ENCODE measurements at regions not wholly inside any gene's neighbourhood (a gene's known extent, or its start where the extent isn't known, plus 50 kb on each side); places are given as distances from the start of the nearest gene placed in this dataset.

DNA sequence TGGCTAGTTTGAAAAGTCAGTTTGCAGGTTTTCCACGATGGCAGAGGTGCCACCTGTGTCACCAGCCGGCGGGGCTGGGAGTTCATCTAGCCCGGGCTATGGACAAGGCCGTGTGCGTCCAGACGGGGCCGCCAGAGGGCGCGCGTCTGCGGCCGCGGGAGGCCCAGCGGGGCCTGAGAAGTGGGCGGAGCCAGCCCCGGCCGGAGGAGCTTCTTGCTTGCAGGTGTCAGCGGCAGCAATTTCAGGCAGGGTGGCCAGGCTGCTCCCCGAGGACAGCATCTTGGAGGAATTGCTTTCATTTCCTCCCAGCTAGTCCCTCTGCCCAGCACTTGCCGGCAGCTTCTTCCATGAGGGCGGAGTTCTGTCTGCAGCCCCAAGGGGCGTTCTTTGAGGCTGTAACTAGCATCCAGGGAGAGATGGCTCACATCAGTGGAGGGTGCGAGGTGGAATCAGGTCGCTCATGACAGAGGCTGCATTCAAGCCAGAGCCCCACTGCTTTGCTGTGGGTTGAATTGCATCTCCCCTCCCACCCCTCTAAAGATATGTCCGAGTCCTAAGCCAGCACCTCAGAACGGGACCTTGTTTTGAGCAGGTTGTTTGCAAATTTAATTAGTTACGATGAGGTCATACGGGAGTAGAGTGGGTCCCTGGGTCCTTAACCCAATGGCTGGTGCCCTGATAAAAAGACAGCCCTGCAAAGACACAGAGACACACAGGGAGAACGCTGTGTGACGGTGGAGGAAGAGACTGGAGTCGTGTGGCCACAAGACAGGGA is 85.9 kb upstream of the MKI67 start:
- no peaks in the 10 kb centered on the region for H3K36me3 Mint-ChIP-seq (ENCODE audit: insufficient read depth)
- peak; percentile 80 to 85 for ATAC-seq
- peaks cover 11% of the 10 kb centered on the region for H3K4me1 Mint-ChIP-seq (ENCODE audit: low read depth)
- DNase-seq, result peak; percentile 75
- peak overlapping the region; percentile 79 for H3K4me3 Mint-ChIP-seq
- H3K27me3 Mint-ChIP-seq (ENCODE audit: low read depth), result no peaks in the 10 kb centered on the region
- no peaks in the 10 kb centered on the region for H3K9me3 Mint-ChIP-seq

- DNase-seq (no peak), ATAC-seq (no peak)
- Mint-ChIP-seq H3K4me3 (no peak overlapping the region), H3K9me3 (no peaks in the 10 kb centered on the region), H3K4me1 (ENCODE audit: low read depth) (peaks cover 11% of the 10 kb centered on the region), H3K27me3 (ENCODE audit: low read depth) (no peaks in the 10 kb centered on the region), H3K36me3 (ENCODE audit: insufficient read depth) (no peaks in the 10 kb centered on the region)
Measured at GRCh38 chr10:128213156-128213555, 86.9 kb upstream of the MKI67 start.

DNA sequence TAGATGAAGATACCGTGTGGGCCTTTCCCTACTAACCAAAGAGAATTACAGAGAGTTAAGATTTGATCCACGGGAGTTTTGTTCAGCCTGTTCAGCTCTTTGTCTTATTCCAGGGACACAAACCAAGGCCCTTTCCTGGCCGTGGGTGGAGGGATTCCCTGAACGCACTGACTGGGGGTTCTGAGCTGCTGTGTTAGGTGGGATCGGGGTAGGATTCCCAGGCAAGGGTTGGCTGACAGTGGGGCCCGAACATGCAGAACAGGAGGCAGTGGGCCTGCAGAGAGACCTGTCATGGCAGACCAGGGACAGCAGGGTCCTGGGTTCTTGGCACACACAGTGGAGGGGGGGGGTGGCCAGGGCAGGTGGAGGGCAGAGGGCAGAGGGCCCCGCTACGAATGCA is 89.5 kb upstream of the MKI67 start:
- Mint-ChIP-seq H3K27me3 (ENCODE audit: low read depth) (no peaks in the 10 kb centered on the region), H3K4me3 (no peak overlapping the region), H3K36me3 (ENCODE audit: insufficient read depth) (no peaks in the 10 kb centered on the region), H3K4me1 (ENCODE audit: low read depth) (peaks cover 4% of the 10 kb centered on the region), H3K9me3 (no peaks in the 10 kb centered on the region)
- ATAC-seq (no peak), DNase-seq (no peak)

GRCh38 chr10:128217136-128217535 is 90.9 kb upstream of the MKI67 start:
- no peaks in the 10 kb centered on the region for H3K36me3 Mint-ChIP-seq (ENCODE audit: insufficient read depth)
- ATAC-seq (no peak), DNase-seq (no peak)
- H3K4me1 Mint-ChIP-seq (ENCODE audit: low read depth), result peaks cover 11% of the 10 kb centered on the region
- no peak overlapping the region for H3K4me3 Mint-ChIP-seq
- H3K9me3 Mint-ChIP-seq, result no peaks in the 10 kb centered on the region
- peaks cover 3% of the 10 kb centered on the region for H3K27me3 Mint-ChIP-seq (ENCODE audit: low read depth)

DNA sequence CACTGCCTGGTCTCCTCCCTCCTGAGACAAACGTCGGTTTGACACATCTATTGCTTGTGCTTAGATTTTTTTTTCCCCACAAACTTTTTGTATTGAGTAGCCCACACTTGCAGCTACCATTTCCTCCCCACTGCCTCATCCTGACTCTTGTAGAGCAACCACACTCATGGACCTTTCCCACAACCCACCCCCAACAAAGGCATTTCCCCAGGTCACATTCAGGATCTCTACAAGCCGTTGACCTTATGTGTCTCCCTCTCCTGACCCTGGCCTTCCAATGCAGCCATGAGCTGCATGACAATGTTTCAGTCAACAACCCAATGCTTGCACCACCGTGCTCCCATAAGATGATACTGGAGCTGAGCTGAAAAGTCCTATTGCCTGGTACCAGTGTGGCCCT is 91.9 kb upstream of the MKI67 start:
- DNase-seq (no peak), ATAC-seq (no peak)
- no peak overlapping the region for H3K4me3 Mint-ChIP-seq
- H3K27me3 Mint-ChIP-seq (ENCODE audit: low read depth), result peaks cover 7% of the 10 kb centered on the region
- no peaks in the 10 kb centered on the region for H3K9me3 Mint-ChIP-seq
- no peaks in the 10 kb centered on the region for H3K36me3 Mint-ChIP-seq (ENCODE audit: insufficient read depth)
- peaks cover 11% of the 10 kb centered on the region for H3K4me1 Mint-ChIP-seq (ENCODE audit: low read depth)

GRCh38 chr10:128219295-128219694 is 93.1 kb upstream of the MKI67 start:
- peaks cover 11% of the 10 kb centered on the region for H3K4me1 Mint-ChIP-seq (ENCODE audit: low read depth)
- no peak overlapping the region for H3K4me3 Mint-ChIP-seq

DNA sequence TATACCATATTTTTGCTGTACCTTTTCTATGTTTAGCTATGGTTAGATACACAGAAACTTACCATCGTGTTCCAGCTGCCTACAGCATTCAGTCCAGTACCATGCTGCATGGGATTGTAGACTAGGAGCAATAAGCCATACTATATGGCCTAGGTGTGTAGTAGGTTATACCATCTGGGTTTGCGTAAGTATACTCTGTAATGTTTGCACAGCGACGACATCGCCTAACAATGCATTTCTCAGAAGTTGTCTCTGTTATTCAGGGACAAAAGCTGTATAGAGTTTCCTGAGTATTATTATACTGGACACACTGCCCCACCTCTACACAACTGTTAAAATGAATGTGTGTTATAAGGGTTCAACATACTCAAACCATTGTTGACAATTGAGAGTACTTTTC is 93.8 kb upstream of the MKI67 start:
- H3K36me3 Mint-ChIP-seq (ENCODE audit: insufficient read depth), result no peaks in the 10 kb centered on the region
- peaks cover 11% of the 10 kb centered on the region for H3K27me3 Mint-ChIP-seq (ENCODE audit: low read depth)
- DNase-seq (no peak), ATAC-seq (no peak)
- H3K4me3 Mint-ChIP-seq, result no peak overlapping the region
- H3K4me1 Mint-ChIP-seq (ENCODE audit: low read depth), result peaks cover 11% of the 10 kb centered on the region
- H3K9me3 Mint-ChIP-seq, result no peaks in the 10 kb centered on the region

More at GRCh38 chr10:128219295-128219694, 93.1 kb upstream of the MKI67 start:
- H3K9me3 Mint-ChIP-seq, result no peaks in the 10 kb centered on the region
- ATAC-seq (no peak), DNase-seq (no peak)
- peaks cover 11% of the 10 kb centered on the region for H3K27me3 Mint-ChIP-seq (ENCODE audit: low read depth)
- no peaks in the 10 kb centered on the region for H3K36me3 Mint-ChIP-seq (ENCODE audit: insufficient read depth)

DNA sequence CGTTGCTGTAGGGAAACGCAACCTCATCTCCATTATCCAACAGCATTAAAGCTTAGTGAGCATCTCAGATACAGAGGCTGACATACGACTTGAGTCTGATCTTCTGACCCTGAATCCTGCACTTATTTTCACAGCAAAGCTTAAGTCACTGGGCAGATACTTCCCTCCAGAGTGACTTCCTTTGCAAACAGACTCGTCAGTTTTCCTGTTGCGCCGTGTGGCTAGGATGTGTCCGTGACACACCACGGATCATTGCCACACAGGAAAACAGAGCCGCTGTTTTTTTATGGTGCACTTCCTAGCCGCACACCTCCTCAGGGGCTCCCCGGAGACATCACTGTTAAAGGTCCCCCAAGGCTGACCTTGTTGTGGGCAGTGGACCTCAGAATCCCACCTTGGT is 94.9 kb upstream of the MKI67 start:
- ATAC-seq, result no peak
- no peaks in the 10 kb centered on the region for H3K36me3 Mint-ChIP-seq (ENCODE audit: insufficient read depth)
- no peak for DNase-seq
- peaks cover 11% of the 10 kb centered on the region for H3K4me1 Mint-ChIP-seq (ENCODE audit: low read depth)
- peaks cover 15% of the 10 kb centered on the region for H3K27me3 Mint-ChIP-seq (ENCODE audit: low read depth)
- no peak overlapping the region for H3K4me3 Mint-ChIP-seq
- no peaks in the 10 kb centered on the region for H3K9me3 Mint-ChIP-seq

DNA sequence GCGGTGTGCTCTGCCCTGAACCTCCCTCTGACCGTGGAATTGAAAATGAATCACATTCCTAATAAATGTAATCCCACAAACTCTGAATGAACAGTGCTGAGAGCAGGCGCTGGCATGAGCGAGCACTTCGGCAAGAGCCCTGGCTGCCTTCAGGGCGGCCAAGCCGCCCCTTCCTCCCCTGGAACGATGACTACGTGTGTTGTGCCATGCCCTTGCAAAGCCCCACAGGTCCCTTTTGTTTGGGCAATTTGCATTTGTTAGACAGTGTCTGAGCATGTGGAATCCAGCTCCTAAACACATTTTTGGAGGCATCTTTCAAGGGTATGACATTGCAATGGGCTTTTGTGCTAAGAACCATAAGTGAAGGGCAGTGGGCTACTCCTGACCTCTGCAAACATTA is 95.6 kb upstream of the MKI67 start:
- ATAC-seq, result no peak
- DNase-seq, result no peak
- no peak overlapping the region for H3K4me3 Mint-ChIP-seq
- no peaks in the 10 kb centered on the region for H3K36me3 Mint-ChIP-seq (ENCODE audit: insufficient read depth)
- peaks cover 22% of the 10 kb centered on the region for H3K27me3 Mint-ChIP-seq (ENCODE audit: low read depth)
- H3K9me3 Mint-ChIP-seq, result no peaks in the 10 kb centered on the region
- peaks cover 11% of the 10 kb centered on the region for H3K4me1 Mint-ChIP-seq (ENCODE audit: low read depth)

DNA sequence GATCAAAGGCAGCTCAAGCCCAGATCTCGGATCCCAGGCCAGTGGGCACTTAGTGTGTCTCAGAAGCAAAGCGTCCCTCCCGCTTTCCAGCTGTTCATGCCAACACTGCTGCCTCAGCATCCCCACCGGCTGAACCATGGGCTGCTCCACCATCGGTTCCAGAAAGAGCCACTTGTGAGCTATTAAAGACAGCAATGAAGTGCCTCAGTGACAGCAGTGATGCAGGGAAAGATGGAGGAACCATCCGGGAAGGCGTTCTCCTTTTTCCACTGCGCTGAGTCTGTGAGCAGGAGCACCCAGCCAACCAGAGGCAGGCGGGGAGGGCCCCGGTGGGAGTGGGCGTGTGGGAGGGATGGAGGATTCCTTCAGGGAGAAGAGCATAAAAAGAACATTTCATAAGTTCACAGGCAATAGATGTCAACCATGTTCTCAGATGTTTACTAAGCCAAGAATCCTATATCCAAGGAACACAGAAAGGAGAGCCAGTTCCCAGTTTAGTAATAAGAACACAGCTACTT is 96.2 kb upstream of the MKI67 start:
- no peak overlapping the region for H3K4me3 Mint-ChIP-seq
- H3K9me3 Mint-ChIP-seq, result no peaks in the 10 kb centered on the region
- ATAC-seq (no peak), DNase-seq (no peak)
- H3K36me3 Mint-ChIP-seq (ENCODE audit: insufficient read depth), result no peaks in the 10 kb centered on the region
- peaks cover 23% of the 10 kb centered on the region for H3K27me3 Mint-ChIP-seq (ENCODE audit: low read depth)
- peaks cover 11% of the 10 kb centered on the region for H3K4me1 Mint-ChIP-seq (ENCODE audit: low read depth)

GRCh38 chr10:128230401-128230800 is 104.2 kb upstream of the MKI67 start:
- peaks cover 25% of the 10 kb centered on the region for H3K27me3 Mint-ChIP-seq (ENCODE audit: low read depth)
- ATAC-seq, result no peak
- H3K9me3 Mint-ChIP-seq, result peaks cover 14% of the 10 kb centered on the region
- no peak overlapping the region for H3K4me3 Mint-ChIP-seq
- H3K4me1 Mint-ChIP-seq (ENCODE audit: low read depth), result no peaks in the 10 kb centered on the region
- H3K36me3 Mint-ChIP-seq (ENCODE audit: insufficient read depth), result peaks cover 12% of the 10 kb centered on the region
- DNase-seq, result no peak

GRCh38 chr10:128233422-128233821 is 107.2 kb upstream of the MKI67 start:
- DNase-seq, result no peak
- Mint-ChIP-seq H3K36me3 (ENCODE audit: insufficient read depth) (peaks cover 15% of the 10 kb centered on the region), H3K4me3 (no peak overlapping the region), H3K9me3 (peaks cover 14% of the 10 kb centered on the region), H3K4me1 (ENCODE audit: low read depth) (no peaks in the 10 kb centered on the region), H3K27me3 (ENCODE audit: low read depth) (peaks cover 16% of the 10 kb centered on the region)
- no peak for ATAC-seq

DNA sequence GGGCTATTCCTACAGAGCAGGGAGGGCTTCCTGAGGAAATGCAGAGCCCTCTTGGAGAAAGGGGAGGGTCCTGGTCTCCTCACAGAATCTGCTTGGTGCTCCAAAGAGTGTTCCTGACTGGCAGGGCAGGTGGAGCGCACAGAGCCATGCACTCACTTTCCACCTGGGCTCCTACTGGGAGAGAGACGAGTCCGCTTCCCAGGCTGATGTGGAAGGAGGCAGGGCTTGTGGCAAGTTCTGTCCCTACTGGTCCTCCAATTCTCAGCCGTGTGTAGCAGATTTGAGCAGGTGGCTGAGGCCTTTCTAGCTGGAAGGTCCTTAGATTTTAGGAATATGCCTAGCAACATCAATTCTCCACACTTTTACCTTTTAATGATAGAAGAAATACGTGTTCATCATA is 111.5 kb upstream of the MKI67 start:
- DNase-seq, result no peak
- H3K4me1 Mint-ChIP-seq (ENCODE audit: low read depth), result no peaks in the 10 kb centered on the region
- no peak for ATAC-seq
- no peak overlapping the region for H3K4me3 Mint-ChIP-seq
- H3K27me3 Mint-ChIP-seq (ENCODE audit: low read depth), result peaks cover 9% of the 10 kb centered on the region
- H3K36me3 Mint-ChIP-seq (ENCODE audit: insufficient read depth), result peaks cover 15% of the 10 kb centered on the region
- peaks cover 14% of the 10 kb centered on the region for H3K9me3 Mint-ChIP-seq

DNA sequence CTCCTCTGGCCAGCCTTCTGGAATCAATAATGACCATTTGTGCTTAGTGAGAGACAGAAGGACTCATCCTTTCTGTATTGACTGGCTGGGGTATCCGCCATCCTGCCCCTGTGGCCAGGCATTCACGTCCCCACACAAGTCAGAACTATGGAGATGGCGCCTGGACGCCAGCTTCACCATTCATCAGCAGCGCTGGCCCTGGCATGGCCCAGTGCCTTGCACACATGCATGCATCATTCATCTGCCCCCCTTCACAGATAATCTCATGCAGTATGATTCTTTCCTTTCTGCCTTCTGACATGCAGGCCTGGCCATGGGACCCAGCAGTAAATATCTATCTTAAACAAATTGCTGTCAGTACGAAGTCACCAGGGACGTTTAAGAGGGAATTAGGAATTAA is 114.8 kb upstream of the MKI67 start:
- no peaks in the 10 kb centered on the region for H3K9me3 Mint-ChIP-seq
- H3K4me3 Mint-ChIP-seq, result no peak overlapping the region
- peaks cover 4% of the 10 kb centered on the region for H3K27me3 Mint-ChIP-seq (ENCODE audit: low read depth)
- no peaks in the 10 kb centered on the region for H3K4me1 Mint-ChIP-seq (ENCODE audit: low read depth)
- ATAC-seq (no peak), DNase-seq (no peak)
- peaks cover 2% of the 10 kb centered on the region for H3K36me3 Mint-ChIP-seq (ENCODE audit: insufficient read depth)

DNA sequence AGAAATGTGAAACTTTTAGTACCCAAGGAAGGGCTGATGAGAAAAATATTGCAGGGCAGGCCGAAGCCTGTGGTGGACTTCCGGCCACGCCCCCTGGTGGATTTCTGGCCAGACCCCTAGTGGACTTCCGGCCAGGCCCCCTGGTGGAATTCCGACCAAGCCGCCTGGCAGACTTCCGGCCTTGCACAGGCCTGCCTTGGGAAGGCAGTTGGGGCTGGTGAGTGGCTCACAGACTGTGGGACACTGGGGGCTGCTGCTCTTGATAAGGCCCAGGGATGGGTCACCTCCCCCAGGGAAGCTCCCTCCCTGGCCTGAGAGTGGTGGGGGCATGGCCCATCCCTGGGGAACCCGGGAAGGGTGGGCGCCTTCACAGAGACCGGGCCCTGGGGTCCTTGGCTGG is 116.4 kb upstream of the MKI67 start:
- ATAC-seq, result no peak
- no peaks in the 10 kb centered on the region for H3K4me1 Mint-ChIP-seq (ENCODE audit: low read depth)
- H3K27me3 Mint-ChIP-seq (ENCODE audit: low read depth), result peaks cover 3% of the 10 kb centered on the region
- H3K4me3 Mint-ChIP-seq, result no peak overlapping the region
- no peak for DNase-seq
- no peaks in the 10 kb centered on the region for H3K36me3 Mint-ChIP-seq (ENCODE audit: insufficient read depth)
- no peaks in the 10 kb centered on the region for H3K9me3 Mint-ChIP-seq
